Thymus (tissue), 11 donors: ENCODE measurements at regions not wholly inside any gene's neighbourhood (a gene's known extent, or its start where the extent isn't known, plus 50 kb on each side); places are given as distances from the start of the nearest gene placed in this dataset.

ENCODE experiments used
- DNase-seq, 9 donors: peaks; one replicate each; pipeline ENCODE4 v3.0.0-alpha.2; 2013; ENCODE audit warnings: low spot score in 9 of 9, low read depth in 6 of 9, missing footprints in 1 of 9
- H3K27ac ChIP-seq, 2 donors: one replicate each; pipeline ENCODE4 v1.5.1; 2013; ENCODE audit warnings: control low read depth in 1 of 2, low read depth in 1 of 2, low read length in 1 of 2, mild to moderate bottlenecking in 1 of 2, moderate library complexity in 1 of 2
- H3K27me3 ChIP-seq, 2 donors: one replicate each; pipeline ENCODE4 v1.5.1; 2013; ENCODE audit warnings: low read length in 1 of 2; ENCODE audit not compliant: control insufficient read depth in 2 of 2, insufficient read depth in 1 of 2
- H3K36me3 ChIP-seq, 2 donors: one replicate each; pipeline ENCODE4 v1.5.1; 2013; ENCODE audit warnings: low read length in 1 of 2, mild to moderate bottlenecking in 1 of 2, moderate library complexity in 1 of 2; ENCODE audit not compliant: control insufficient read depth in 2 of 2, insufficient read depth in 2 of 2
- H3K4me1 ChIP-seq, 2 donors: one replicate each; pipeline ENCODE4 v1.5.1; 2013; ENCODE audit warnings: low read length in 2 of 2; ENCODE audit not compliant: control insufficient read depth in 2 of 2, insufficient read depth in 2 of 2
- H3K4me3 ChIP-seq, 2 donors: one replicate each; pipeline ENCODE4 v1.5.1; 2013; ENCODE audit warnings: low read length in 2 of 2, control low read depth in 1 of 2, mild to moderate bottlenecking in 1 of 2
- H3K9me3 ChIP-seq, 2 donors: one replicate each; pipeline ENCODE4 v1.5.1; 2013; ENCODE audit warnings: low read length in 1 of 2, mild to moderate bottlenecking in 1 of 2; ENCODE audit not compliant: control insufficient read depth in 2 of 2, insufficient read depth in 1 of 2
- WGBS: extraction: QIAGEN DNeasy Blood & Tissue Kit; methylation state at CpG from one replicate; pipeline ENCODE4 v1.1.7; 2013; 5-methylcytosine and 5-hydroxymethylcytosine counted together
- donor health status: healthy.

- no peaks in the 10 kb centered on the region for H3K27me3 ChIP-seq
- H3K36me3 ChIP-seq = no peaks in the 10 kb centered on the region
- no peaks in the 10 kb centered on the region for H3K4me1 ChIP-seq
- no peak overlapping the region for H3K27ac ChIP-seq
- no peak overlapping the region for H3K4me3 ChIP-seq
- no peaks in the 10 kb centered on the region for H3K9me3 ChIP-seq
- no peak for DNase-seq
- 52% methylated on average over 4 of the region's 4 CpGs for WGBS
Observed at GRCh38 chr9:89978185-89978584, 373.4 kb downstream of the GADD45G start.

DNA sequence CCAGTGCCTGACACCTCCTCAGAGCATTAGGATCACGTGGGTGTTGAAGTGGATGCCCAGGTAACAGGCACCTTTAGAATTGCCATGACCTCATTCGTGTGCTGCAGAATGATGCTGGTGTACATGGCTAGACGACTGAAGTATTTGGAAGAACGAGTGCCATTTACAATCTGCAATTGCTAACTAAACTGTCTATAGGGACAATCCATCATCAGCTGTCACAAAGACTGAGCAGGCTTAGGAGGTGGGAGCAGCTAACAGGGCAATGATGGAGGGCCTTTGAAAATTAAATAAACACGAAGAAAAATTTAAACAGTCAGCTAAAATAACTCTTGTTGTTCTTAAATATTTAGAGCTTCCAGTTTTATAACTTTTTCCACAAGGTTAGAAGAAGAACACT, 375.8 kb downstream of the GADD45G start:
- no peak for DNase-seq
- Histone ChIP-seq H3K27me3 (no peaks in the 10 kb centered on the region), H3K27ac (no peak overlapping the region), H3K4me1 (no peaks in the 10 kb centered on the region), H3K4me3 (no peak overlapping the region), H3K36me3 (no peaks in the 10 kb centered on the region), H3K9me3 (no peaks in the 10 kb centered on the region)
- WGBS = 92% methylated on average over 5 of the region's 5 CpGs

DNA sequence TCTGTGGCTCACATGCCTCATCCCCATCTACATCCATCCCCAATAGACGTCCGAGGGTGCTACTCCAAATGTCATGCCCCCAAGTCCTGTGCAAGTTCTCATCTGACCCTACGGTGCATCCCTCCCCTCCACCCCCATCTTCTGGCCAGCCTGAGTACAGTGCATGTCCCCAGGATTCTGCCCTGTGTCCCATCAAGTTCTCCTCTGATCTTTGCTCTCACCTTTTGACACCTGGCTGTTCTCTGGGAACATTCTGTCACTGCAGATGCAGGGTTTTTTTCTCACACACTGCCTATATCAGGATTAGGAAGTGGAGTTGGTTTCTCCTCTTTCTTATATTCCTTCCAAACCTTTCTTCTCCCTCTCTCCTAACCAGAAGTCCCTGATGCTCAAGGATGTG, 377.2 kb downstream of the GADD45G start:
- no peaks in the 10 kb centered on the region for H3K27me3 ChIP-seq
- H3K36me3 ChIP-seq = no peaks in the 10 kb centered on the region
- DNase-seq = no peak
- H3K4me3 ChIP-seq = no peak overlapping the region
- no peaks in the 10 kb centered on the region for H3K4me1 ChIP-seq
- WGBS = 100% methylated on average over 3 of the region's 3 CpGs
- H3K9me3 ChIP-seq = no peaks in the 10 kb centered on the region
- H3K27ac ChIP-seq = no peak overlapping the region

GRCh38 chr9:89983411-89983810, 378.6 kb downstream of the GADD45G start:
- Histone ChIP-seq H3K4me1 (no peaks in the 10 kb centered on the region), H3K27ac (no peak overlapping the region), H3K9me3 (no peaks in the 10 kb centered on the region), H3K27me3 (no peaks in the 10 kb centered on the region), H3K36me3 (no peaks in the 10 kb centered on the region), H3K4me3 (no peak overlapping the region)
- WGBS = 92% methylated on average over 3 of the region's 3 CpGs
- DNase-seq = no peak

GRCh38 chr9:89984214-89984613, 379.4 kb downstream of the GADD45G start:
- H3K4me3 ChIP-seq = no peak overlapping the region
- H3K9me3 ChIP-seq = no peaks in the 10 kb centered on the region
- H3K27me3 ChIP-seq = no peaks in the 10 kb centered on the region
- no peak for DNase-seq
- no peaks in the 10 kb centered on the region for H3K36me3 ChIP-seq
- 89% methylated on average over 1 of the region's 1 CpG for WGBS
- H3K27ac ChIP-seq = no peak overlapping the region
- no peaks in the 10 kb centered on the region for H3K4me1 ChIP-seq

DNA sequence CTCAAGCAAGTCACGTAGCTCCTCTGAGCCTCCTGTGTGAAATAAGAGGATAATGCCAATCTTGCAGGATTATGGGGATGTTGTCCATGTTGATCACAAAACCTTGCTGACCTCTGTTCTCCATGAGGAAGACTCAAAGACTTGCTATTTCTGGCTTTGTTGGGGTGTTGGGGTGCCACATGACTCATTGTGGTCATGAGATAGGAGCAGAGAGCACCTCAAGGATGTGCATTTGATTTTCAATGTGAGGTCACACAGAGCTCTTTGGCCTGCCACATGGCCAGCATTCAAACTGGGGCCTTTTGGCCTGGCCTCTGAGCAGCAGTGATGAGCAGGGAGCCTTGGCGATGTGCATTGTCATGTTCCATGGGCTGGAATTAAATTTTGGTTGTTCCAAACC, 380.3 kb downstream of the GADD45G start:
- H3K9me3 ChIP-seq = no peaks in the 10 kb centered on the region
- DNase-seq = no peak

GRCh38 chr9:89986190-89986589, 381.4 kb downstream of the GADD45G start:
- WGBS = 77% methylated on average over 2 of the region's 2 CpGs
- no peak for DNase-seq
- Histone ChIP-seq H3K27me3 (no peaks in the 10 kb centered on the region), H3K4me3 (no peak overlapping the region), H3K9me3 (no peaks in the 10 kb centered on the region), H3K36me3 (no peaks in the 10 kb centered on the region), H3K27ac (no peak overlapping the region), H3K4me1 (no peaks in the 10 kb centered on the region)

More for the DNA sequence above, 380.3 kb downstream of the GADD45G start:
- Histone ChIP-seq H3K27ac (no peak overlapping the region), H3K4me3 (no peak overlapping the region), H3K27me3 (no peaks in the 10 kb centered on the region), H3K4me1 (no peaks in the 10 kb centered on the region), H3K36me3 (no peaks in the 10 kb centered on the region)
- WGBS = 98% methylated on average over 2 of the region's 2 CpGs

DNA sequence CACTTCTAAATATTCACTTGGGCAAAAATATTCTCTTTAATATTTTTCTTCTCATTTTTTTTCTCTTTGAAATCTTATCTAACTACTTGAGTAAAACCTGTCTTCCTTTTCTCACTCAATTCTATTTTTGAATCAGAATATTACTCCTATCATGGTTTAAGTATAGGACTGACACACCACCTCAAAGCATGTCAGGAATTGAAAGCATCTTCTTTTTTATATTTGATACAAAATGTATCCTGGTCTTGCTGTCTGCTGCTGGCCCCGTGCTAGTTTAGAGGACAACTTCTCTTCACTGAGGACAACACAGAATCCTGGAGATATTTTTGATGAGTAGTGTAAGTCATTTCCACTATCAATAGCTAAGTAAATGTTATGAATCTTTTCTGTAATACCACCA, 383.6 kb downstream of the GADD45G start:
- 93% methylated on average over 1 of the region's 1 CpG for WGBS
- Histone ChIP-seq H3K4me1 (no peaks in the 10 kb centered on the region), H3K27ac (no peak overlapping the region), H3K4me3 (no peak overlapping the region), H3K27me3 (no peaks in the 10 kb centered on the region), H3K36me3 (no peaks in the 10 kb centered on the region), H3K9me3 (no peaks in the 10 kb centered on the region)
- no peak for DNase-seq

GRCh38 chr9:89991204-89991790, 386.5 kb downstream of the GADD45G start:
- Histone ChIP-seq H3K4me3 (no peak overlapping the region), H3K9me3 (no peaks in the 10 kb centered on the region), H3K27ac (no peak overlapping the region), H3K4me1 (no peaks in the 10 kb centered on the region), H3K36me3 (no peaks in the 10 kb centered on the region), H3K27me3 (no peaks in the 10 kb centered on the region)
- no peak for DNase-seq
- WGBS = 94% methylated on average over 7 of the region's 7 CpGs
